Upper lobe of left lung (tissue), 6 donors: ENCODE measurements at regions not wholly inside any gene's neighbourhood (a gene's known extent, or its start where the extent isn't known, plus 50 kb on each side); places are given as distances from the start of the nearest gene placed in this dataset.

Experiments
- ATAC-seq, 2 donors: fragments of 200-7000 bp; cut with Tn5 transposase; one replicate each; pipeline ENCODE4 v1.9.1; 2022; ENCODE audit warnings: mild to moderate bottlenecking in 2 of 2, moderate library complexity in 2 of 2; ENCODE audit not compliant: low FRiP score in 2 of 2
- DNase-seq, 2 donors: peaks; one replicate each; pipeline ENCODE4 v3.0.0-alpha.2; 2019 to 2020
- H3K27ac ChIP-seq, 4 donors: fragments of 200-600 bp; sonication (generic); one replicate each; pipeline ENCODE4 v1.5.1; 2016 to 2019
- H3K27me3 ChIP-seq, 4 donors: fragments of 200-600 bp; sonication (generic); one replicate each; pipeline ENCODE4 v1.5.1; 2017 to 2019
- H3K36me3 ChIP-seq, 4 donors: fragments of 200-600 bp; sonication (generic); one replicate each; pipeline ENCODE4 v1.5.1; 2016 to 2019
- H3K4me1 ChIP-seq, 4 donors: fragments of 200-600 bp; sonication (generic); one replicate each; pipeline ENCODE4 v1.5.1; 2018 to 2019
- H3K4me3 ChIP-seq, 4 donors: fragments of 200-600 bp; sonication (generic); one replicate each; pipeline ENCODE4 v1.5.1; 2017 to 2019; ENCODE audit warnings: mild to moderate bottlenecking in 2 of 4, moderate library complexity in 1 of 4
- H3K9me3 ChIP-seq, 4 donors: fragments of 200-600 bp; sonication (generic); one replicate each; pipeline ENCODE4 v1.5.1; 2018 to 2019
- CTCF ChIP-seq, 6 experiments: fragments of 450-650 bp in 4 of 6; fragments of 200-600 bp in 2 of 6; sonication (generic) in 2 of 6; IDR thresholded peaks; one replicate each; pipeline ENCODE4 v1.5.1; 2016 to 2019; ENCODE audit warnings: antibody characterized with exemption in 6 of 6
- EP300 ChIP-seq, 4 donors: sonication (generic); formaldehyde crosslinking; IDR thresholded peaks; one replicate each; pipeline ENCODE4 v1.5.1; 2017; ENCODE audit warnings: antibody characterized with exemption in 4 of 4, control low read depth in 2 of 4
- POLR2A ChIP-seq, 4 donors: fragments of 450-650 bp; IDR thresholded peaks; one replicate each; pipeline ENCODE4 v1.5.1; 2016 to 2017; ENCODE audit warnings: antibody characterized with exemption in 4 of 4, mild to moderate bottlenecking in 2 of 4
- POLR2AphosphoS5 ChIP-seq, 2 donors: sonication (generic); formaldehyde crosslinking; IDR thresholded peaks; one replicate each; pipeline ENCODE4 v1.5.1; 2017; ENCODE audit warnings: antibody characterized with exemption in 2 of 2
- WGBS, 2 donors: methylation state at CpG; one replicate each; pipeline ENCODE4 v1.1.5; 2017 to 2018; 5-methylcytosine and 5-hydroxymethylcytosine counted together
- donor health status: DM: no; HTN: no; CAD: no; lungs with moderate emphysema.
- donor health status: DM: no; HTN: yes; CAD: no; lungs with severe emphysema.

GRCh38 chr5:166192696-166193095 lies 2098.7 kb upstream of the WWC1 start:
- no peaks in the 10 kb centered on the region for H3K4me1 ChIP-seq
- H3K4me3 ChIP-seq, result no peak overlapping the region
- no peak for DNase-seq
- WGBS, 2 donors, result 54 to 71% methylated on average over 3 of the region's 3 CpGs
- no peaks in the 10 kb centered on the region for H3K9me3 ChIP-seq
- no peaks in the 10 kb centered on the region for H3K27me3 ChIP-seq
- no peak for ATAC-seq
- H3K36me3 ChIP-seq, result no peaks in the 10 kb centered on the region
- no peak for TF ChIP-seq POLR2AphosphoS5 (IDR thresholded peaks at IDR 0.05)
- no peak overlapping the region for H3K27ac ChIP-seq

GRCh38 chr5:166195981-166196380 lies 2095.5 kb upstream of the WWC1 start:
- no peaks in the 10 kb centered on the region for H3K9me3 ChIP-seq
- ATAC-seq (no peak), DNase-seq (no peak)
- H3K4me1 ChIP-seq, result no peaks in the 10 kb centered on the region
- WGBS, 2 donors, result 90 to 91% methylated on average over 3 of the region's 3 CpGs
- no peaks in the 10 kb centered on the region for H3K27me3 ChIP-seq
- no peak overlapping the region for H3K4me3 ChIP-seq
- H3K27ac ChIP-seq, result no peak overlapping the region
- TF ChIP-seq POLR2AphosphoS5 (IDR thresholded peaks at IDR 0.05), result no peak
- TF ChIP-seq POLR2A (IDR thresholded peaks at IDR 0.05), result no peak
- TF ChIP-seq CTCF (IDR thresholded peaks at IDR 0.05), result no peak
- no peak for TF ChIP-seq EP300 (IDR thresholded peaks at IDR 0.05)
- H3K36me3 ChIP-seq, result no peaks in the 10 kb centered on the region

GRCh38 chr5:166200532-166200931 lies 2090.9 kb upstream of the WWC1 start:
- no peak for ATAC-seq
- Histone ChIP-seq H3K4me1 (no peaks in the 10 kb centered on the region), H3K4me3 (no peak overlapping the region), H3K36me3 (no peaks in the 10 kb centered on the region), H3K27me3 (no peaks in the 10 kb centered on the region), H3K9me3 (no peaks in the 10 kb centered on the region), H3K27ac (no peak overlapping the region)
- 79 to 86% methylated on average over 2 of the region's 2 CpGs for WGBS, 2 donors
- TF ChIP-seq EP300 (IDR thresholded peaks at IDR 0.05) (no peak), POLR2AphosphoS5 (IDR thresholded peaks at IDR 0.05) (no peak), POLR2A (IDR thresholded peaks at IDR 0.05) (no peak), CTCF (IDR thresholded peaks at IDR 0.05) (no peak)
- no peak for DNase-seq

DNA sequence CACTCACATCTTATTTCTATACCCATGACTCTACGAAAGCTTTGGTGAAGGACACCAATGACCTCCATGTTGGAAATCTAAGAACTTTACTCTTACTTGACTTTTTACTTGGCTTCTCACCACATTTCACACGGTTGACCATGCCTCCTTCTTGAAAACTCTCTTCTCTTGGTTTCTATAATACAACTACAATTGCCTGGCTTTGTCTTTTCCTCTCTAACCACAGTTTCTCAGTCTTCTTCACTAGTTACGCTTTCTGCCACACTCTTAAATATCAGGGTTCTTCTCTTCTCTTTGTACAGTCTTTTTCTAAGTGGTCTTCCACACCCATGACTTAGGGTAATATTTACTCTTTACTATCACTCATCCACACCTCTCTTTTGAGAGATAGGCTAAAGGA lies 2079.8 kb upstream of the WWC1 start:
- Histone ChIP-seq H3K36me3 (no peaks in the 10 kb centered on the region), H3K9me3 (no peaks in the 10 kb centered on the region), H3K27me3 (no peaks in the 10 kb centered on the region), H3K4me3 (no peak overlapping the region), H3K27ac (no peak overlapping the region), H3K4me1 (no peaks in the 10 kb centered on the region)
- ATAC-seq, result no peak
- no peak for DNase-seq
- no peak for TF ChIP-seq POLR2A (IDR thresholded peaks at IDR 0.05)
- TF ChIP-seq EP300 (IDR thresholded peaks at IDR 0.05), result no peak
- TF ChIP-seq CTCF (IDR thresholded peaks at IDR 0.05), result no peak
- no peak for TF ChIP-seq POLR2AphosphoS5 (IDR thresholded peaks at IDR 0.05)
- WGBS, 2 donors, result 83 to 85% methylated on average over 3 of the region's 3 CpGs

- H3K36me3 ChIP-seq, result no peaks in the 10 kb centered on the region
- no peak for DNase-seq
- WGBS, 2 donors, result 44 to 66% methylated on average over 1 of the region's 1 CpG
- no peak for ATAC-seq
- H3K27me3 ChIP-seq, result no peaks in the 10 kb centered on the region
- no peak overlapping the region for H3K4me3 ChIP-seq
- peaks cover 0 to 8% (median 0%) of the 10 kb centered on the region in 4 donors for H3K9me3 ChIP-seq
- no peak overlapping the region for H3K27ac ChIP-seq
- no peaks in the 10 kb centered on the region for H3K4me1 ChIP-seq
- no peak for TF ChIP-seq POLR2A (IDR thresholded peaks at IDR 0.05)
- TF ChIP-seq CTCF (IDR thresholded peaks at IDR 0.05), result no peak
- no peak for TF ChIP-seq EP300 (IDR thresholded peaks at IDR 0.05)
Measured at GRCh38 chr5:166236327-166236726, 2055.1 kb upstream of the WWC1 start.
